H1 (cell line): ENCODE measurements at regions not wholly inside any gene's neighbourhood (a gene's known extent, or its start where the extent isn't known, plus 50 kb on each side); places are given as distances from the start of the nearest gene placed in this dataset.

Source experiments
- ASH2L ChIP-seq: fragments of 200-600, 300-600 bp; sonication (generic); IDR thresholded peaks from one replicate; pipeline ENCODE4 v1.7.1; 2017; ENCODE audit warnings: low read length
- BRCA1 ChIP-seq: IDR thresholded peaks from 2 replicates; pipeline ENCODE4 v1.6.1; 2012; ENCODE audit warnings: low read depth, low read length, improper control_type of control experiment
- CREB1 ChIP-seq: IDR thresholded peaks from 2 replicates; pipeline ENCODE4 v1.6.1; 2012; ENCODE audit warnings: inconsistent platforms
- POLR2A ChIP-seq, 2 experiments: IDR thresholded peaks; 1 replicate in 1 of 2; 2 replicates in 1 of 2; pipeline ENCODE4 v1.6.1; 2011; ENCODE audit warnings: low read depth in 2 of 2, low read length in 2 of 2, mild to moderate bottlenecking in 2 of 2; ENCODE audit errors: control extremely low read depth in 1 of 2
- SIN3A ChIP-seq, 2 experiments: IDR thresholded peaks in 1 of 2; conservative IDR thresholded peaks in 1 of 2; 2 replicates each; pipeline ENCODE4 v1.6.1; 2011 to 2012; ENCODE audit warnings: low read length in 2 of 2, improper control_type of control experiment in 1 of 2, low read depth in 1 of 2, mild to moderate bottlenecking in 1 of 2
- SP2 ChIP-seq: IDR thresholded peaks from 2 replicates; pipeline ENCODE4 v1.6.1; 2012; ENCODE audit warnings: mild to moderate bottlenecking, low read length, inconsistent platforms
- TEAD4 ChIP-seq: IDR thresholded peaks from 2 replicates; pipeline ENCODE4 v1.6.1; 2012; ENCODE audit warnings: low read depth, low read length, inconsistent platforms, mixed read lengths

GRCh38 chr13:74080762-74081161 is 53.4 kb downstream of the KLF12 start (continued):
- TF ChIP-seq ASH2L, result no peak
- TF ChIP-seq POLR2A (IDR thresholded peaks at IDR 0.05; ENCODE audit: control extremely low read depth in 1 of 2, low read depth in 2 of 2, low read length in 2 of 2), result no peak
- TF ChIP-seq CREB1, result no peak
- TF ChIP-seq SP2, result no peak
- TF ChIP-seq TEAD4, result no peak
- TF ChIP-seq SIN3A (conservative IDR thresholded peaks at IDR 0.05 in 1 of 2, IDR thresholded peaks at IDR 0.05 in 1 of 2; ENCODE audit: low read depth in 1 of 2, low read length in 2 of 2), result no peak
- TF ChIP-seq BRCA1, result no peak
